HG03460 (cell line): ENCODE measurements at regions not wholly inside any gene's neighbourhood (a gene's known extent, or its start where the extent isn't known, plus 50 kb on each side); places are given as distances from the start of the nearest gene placed in this dataset.

Experiments used
- ATAC-seq: cut with Tn5 transposase; IDR thresholded peaks from one replicate; pipeline ENCODE4 v1.9.1; 2021; ENCODE audit not compliant: unreplicated experiment

GRCh38 chr1:195005338-195005737 lies 1602.9 kb downstream of the KCNT2 start:
- no peak for ATAC-seq

- no peak for ATAC-seq
Observed at GRCh38 chr1:194990483-194990882, 1617.8 kb downstream of the KCNT2 start.

- ATAC-seq = no peak
Observed at GRCh38 chr1:194975913-194976312, 1632.3 kb downstream of the KCNT2 start.

DNA sequence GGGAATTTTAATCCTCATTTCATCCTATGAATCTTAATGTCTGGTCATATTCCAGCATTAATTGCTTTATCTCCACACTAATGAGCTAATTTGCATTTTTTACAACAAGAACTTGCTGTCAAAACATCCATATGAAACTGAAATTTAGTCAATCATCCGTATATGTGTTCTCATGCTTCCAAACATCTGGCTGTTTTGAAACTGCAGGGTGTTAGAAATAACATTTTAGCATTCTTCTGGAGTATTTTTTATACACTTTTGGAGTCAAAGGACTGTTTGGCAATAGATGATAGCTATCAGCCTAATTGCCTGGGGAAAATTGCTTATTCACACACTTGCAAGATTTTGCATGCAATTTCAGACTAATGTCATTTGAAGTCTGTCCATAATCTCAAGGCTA lies 1639.3 kb downstream of the KCNT2 start:
- no peak for ATAC-seq

GRCh38 chr1:194959795-194960194 lies 1648.4 kb downstream of the KCNT2 start:
- no peak for ATAC-seq

DNA sequence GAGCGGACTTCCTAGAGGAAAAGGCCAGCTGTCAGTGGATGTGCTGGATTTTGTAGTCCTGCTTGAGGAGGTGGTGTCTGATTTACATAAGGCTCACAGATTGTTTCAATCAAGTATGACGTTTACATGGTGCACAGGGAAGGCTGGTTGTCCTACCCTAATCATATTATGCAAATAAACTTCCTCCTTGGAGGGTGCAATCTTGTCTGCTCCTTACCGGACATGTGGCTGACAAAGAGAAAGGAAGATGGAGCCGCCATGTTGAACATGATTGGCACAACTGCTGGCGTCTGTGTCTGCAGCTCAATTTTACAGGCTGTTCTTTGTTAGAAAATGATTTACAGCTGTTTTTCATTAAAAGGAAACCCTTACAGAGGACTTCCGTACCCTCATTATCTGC lies 1656.1 kb downstream of the KCNT2 start:
- ATAC-seq = no peak

GRCh38 chr1:194950584-194950983 lies 1657.7 kb downstream of the KCNT2 start:
- no peak for ATAC-seq

DNA sequence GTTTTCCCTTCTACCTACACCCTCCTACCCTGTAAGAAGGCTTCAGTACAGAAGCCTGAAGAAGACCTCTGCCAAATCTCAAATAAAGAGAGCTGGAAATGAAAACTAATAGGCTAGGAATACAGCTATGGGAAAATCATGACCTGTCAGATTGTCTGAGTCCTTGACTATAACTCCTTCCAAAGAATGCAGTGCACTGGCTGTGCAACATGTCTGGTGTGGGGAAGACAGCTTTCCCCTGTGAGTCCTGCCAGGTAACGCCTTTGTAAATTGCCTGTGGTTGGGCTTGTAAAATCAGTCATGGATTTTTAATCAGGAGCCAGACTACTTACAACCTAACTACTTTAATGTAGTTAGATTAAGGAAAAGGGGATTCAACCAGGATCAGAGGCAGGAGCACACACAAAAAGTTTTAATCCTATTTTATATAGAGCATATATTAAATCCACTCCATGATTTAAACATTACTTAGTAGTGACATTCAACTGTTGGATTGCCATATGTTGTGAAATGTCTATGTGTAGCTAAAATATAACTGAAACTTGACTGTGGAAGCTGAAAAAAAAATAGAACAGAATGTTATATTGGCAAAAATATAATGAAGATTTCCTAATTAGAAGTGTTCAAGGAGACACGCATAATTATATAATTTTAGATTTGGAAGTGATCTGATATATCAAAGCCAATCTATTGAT lies 1667.8 kb downstream of the KCNT2 start:
- no peak for ATAC-seq

DNA sequence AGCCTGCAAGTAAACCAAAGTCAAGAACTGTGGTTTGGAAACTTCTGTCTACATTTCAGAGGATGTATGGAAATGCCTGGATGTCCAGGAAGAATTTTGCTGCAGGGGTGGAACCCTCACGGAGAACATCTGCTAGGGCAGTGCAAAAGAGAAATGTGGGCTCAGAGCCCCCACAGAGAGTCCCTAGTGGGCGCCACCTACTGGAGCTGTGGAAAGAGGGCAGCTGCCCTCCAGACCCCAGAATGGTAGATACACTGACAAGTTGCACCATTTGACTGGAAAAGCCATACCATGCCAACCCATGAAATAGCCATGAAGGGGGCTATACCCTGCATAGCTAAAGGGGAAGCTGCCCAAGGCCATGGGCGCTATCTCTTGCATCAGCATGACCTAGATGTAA lies 1672.4 kb downstream of the KCNT2 start:
- no peak for ATAC-seq

GRCh38 chr1:194931166-194931565 lies 1677.1 kb downstream of the KCNT2 start:
- ATAC-seq = no peak

- ATAC-seq = no peak
Observed at GRCh38 chr1:194930132-194930531, 1678.1 kb downstream of the KCNT2 start.

DNA sequence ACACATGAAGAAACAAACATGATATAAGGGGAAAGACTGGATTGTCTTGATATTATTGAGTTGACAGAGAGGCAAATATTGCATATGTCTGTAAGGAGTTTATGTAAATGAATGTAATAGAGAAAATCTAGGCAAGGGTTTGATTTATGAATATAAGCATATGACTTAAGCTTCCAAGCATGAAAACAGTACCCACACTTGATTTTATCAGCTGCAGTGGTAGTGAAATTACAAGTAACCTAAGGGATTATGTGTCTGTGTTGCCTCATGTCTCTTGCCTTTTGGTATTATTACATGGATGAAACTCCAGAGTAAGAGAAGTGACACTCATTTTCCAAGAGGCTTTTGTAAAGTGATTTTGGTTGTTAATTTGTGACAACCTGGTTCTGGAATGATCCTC lies 1678.9 kb downstream of the KCNT2 start:
- no peak for ATAC-seq

GRCh38 chr1:194919146-194919545 lies 1689.1 kb downstream of the KCNT2 start:
- no peak for ATAC-seq

DNA sequence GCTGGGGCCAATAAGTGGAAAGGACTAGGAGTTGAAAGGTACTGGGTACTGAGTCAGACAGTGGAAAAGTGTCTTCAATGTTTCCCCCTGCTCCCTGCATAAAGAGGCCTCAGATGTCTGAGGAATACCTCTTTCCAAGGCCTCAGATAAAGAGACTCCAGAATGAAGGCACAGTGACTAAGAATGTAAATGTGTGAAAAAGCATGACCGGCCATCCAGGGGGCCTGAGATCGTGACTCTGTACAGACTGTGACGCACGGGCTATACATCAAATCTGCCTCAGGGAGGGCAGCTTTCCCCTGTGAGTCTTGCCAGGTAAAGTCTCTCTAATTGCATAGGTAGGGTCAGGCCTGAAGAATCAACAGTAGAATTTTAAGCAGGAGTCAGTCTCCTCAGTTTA lies 1690.5 kb downstream of the KCNT2 start:
- no peak for ATAC-seq

GRCh38 chr1:194908643-194909042 lies 1699.6 kb downstream of the KCNT2 start:
- ATAC-seq = no peak

DNA sequence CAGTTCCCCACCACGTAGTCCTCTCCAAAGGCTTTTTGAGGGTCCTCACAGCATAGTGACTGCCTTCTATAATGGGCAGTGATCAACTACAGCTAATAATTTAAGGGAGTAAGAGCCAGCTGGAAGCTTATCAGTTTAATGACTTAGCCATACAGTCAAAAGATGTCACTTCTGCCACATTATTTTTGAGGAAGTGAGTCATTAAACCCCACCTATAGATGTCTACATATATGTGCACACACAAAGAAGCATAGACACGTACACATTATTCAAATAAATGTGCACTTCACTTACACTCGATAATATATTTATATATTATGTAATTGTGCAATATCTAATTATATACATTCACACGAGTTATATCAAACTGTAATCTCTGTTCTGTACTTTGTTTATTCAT lies 1704.7 kb downstream of the KCNT2 start:
- no peak for ATAC-seq

GRCh38 chr1:194889310-194889709 lies 1702.9 kb upstream of the B3GALT2 start:
- no peak for ATAC-seq

DNA sequence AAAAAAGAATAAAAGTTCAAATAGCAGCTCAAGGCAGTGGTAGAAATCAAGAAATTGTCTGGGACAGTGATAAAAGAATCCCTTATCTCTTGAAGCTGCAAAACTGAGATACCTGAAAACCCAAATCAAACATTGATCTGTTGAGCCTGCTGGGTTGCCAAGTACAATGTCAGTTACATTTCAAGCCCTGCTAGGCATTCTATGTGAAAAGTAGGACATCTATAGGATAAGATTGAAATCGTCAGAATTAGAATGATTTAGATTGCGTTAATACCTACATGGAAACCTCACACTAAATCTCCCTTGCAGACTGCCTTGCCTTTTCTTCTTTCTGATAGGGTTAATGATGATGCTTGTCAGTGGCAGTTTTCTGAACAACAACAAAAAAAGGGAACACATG lies 1684.4 kb upstream of the B3GALT2 start:
- ATAC-seq = no peak

- no peak for ATAC-seq
Observed at GRCh38 chr1:194866153-194866552, 1679.7 kb upstream of the B3GALT2 start.

DNA sequence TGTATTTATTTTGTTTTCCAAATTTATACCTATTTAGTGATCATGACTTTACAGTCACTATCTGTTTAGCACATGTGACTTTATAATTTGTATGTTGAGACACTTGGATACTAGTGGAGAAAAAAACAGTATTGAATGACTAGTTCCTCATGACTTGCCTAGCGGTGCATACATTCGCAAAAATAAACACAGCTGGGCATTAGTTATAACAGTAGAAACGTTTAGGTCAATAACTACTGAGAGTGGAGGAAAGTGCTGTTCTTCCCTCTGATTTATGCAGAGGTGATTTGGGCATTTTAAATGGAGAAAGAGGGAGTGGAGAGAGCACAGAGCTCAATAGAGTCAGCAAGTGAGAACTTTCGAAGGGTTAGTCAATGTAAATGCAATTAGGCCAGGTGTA lies 1679.0 kb upstream of the B3GALT2 start:
- no peak for ATAC-seq

- ATAC-seq = no peak
Observed at GRCh38 chr1:194862129-194862528, 1675.7 kb upstream of the B3GALT2 start.

DNA sequence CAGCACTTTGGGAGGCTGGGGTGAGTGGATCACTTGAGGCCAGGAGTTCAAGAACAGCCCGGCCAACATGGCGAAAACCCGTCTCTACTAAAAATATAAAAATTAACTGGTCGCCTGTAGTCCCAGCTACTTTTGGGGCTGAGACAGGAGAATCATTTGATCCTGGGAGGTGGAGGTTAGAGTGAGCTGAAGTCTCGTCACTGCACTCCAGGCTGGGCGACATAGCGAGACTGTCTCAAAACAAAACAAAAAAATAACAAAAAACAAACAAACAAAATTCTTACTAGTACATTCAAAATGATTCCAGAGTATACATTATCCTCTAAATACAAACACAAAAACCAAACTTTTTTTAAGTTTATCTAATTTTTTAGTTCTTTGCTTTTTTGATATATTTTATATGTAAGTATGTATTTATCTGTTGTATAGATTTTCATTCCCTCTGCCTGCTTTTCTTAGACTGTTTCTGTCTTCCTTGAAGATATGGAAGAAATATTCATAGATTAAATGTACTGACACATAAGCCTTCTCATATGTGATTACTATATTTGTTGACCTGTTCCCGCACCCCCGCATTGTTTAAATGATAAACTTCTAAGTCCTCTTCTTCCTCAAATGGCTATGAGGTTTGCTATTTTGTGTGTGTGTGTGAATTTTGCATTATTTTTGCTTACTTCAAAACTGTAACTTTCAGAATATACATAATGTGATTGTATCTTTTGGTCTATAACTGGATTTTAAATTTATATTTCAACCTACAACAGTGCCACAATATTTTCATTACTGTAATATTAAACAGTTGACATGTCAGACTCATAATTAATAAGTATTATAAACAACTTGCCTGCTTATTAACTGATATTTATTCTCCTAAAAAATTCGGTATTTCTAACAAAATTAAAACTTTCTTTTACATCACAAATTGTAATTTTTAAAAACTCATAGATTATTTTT lies 1674.1 kb upstream of the B3GALT2 start:
- ATAC-seq = no peak
